ENCODE measurements at regions not wholly inside any gene's neighbourhood (a gene's known extent, or its start where the extent isn't known, plus 50 kb on each side); places are given as distances from the start of the nearest gene placed in this dataset.

- no peak for TF ChIP-seq CTCF (IDR thresholded peaks at IDR 0.05; ENCODE audit: insufficient read depth, missing control alignments)
- FAIRE-seq (no peak), DNase-seq (ENCODE audit: insufficient read length, low spot score) (no peak)
Observed at GRCh38 chr6:84539122-84539856, 225.1 kb downstream of the TBX18 start.

DNA sequence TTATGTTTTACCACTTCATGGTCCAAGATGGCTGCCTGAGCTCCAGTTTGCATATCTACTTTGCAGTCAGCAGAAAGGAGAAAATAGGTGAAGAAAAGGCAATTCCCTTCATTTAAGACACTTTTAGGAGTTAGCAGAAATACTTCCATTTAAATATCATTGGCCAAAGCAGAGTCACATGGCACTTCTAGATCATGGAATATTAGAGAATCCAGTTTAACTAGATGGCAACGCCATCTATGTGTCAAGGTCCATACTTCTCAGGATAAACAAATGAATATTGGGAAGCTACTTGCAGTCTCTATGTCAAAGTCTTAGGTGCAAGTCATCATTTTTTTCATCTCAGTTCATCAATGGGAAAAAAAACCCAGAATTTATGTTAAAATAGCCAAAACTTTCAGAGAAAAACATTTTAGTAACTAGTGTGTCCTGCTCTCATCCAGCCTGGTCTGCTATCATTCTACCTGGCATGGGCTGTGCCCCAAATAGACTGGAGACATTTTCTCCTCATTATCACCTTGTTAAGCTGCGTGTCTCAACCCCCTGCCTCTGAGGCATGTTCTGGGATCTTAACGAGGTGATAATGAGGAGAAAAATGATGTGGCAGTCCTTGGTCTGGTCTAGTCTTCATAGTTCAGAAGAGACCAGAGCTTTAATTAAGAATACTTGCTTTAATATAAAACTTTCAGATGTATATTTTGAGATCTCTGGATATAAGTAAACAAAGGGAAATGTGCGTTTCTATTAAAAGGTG is 227.3 kb downstream of the TBX18 start:
- no peak for FAIRE-seq
- DNase-seq (ENCODE audit: insufficient read length, low spot score): no peak
- no peak for TF ChIP-seq CTCF (IDR thresholded peaks at IDR 0.05; ENCODE audit: insufficient read depth, missing control alignments)

GRCh38 chr6:84528201-84528600 is 236.2 kb downstream of the TBX18 start:
- no peak for TF ChIP-seq CTCF (IDR thresholded peaks at IDR 0.05; ENCODE audit: insufficient read depth, missing control alignments)
- FAIRE-seq: no peak
- no peak for DNase-seq (ENCODE audit: insufficient read length, low spot score)

DNA sequence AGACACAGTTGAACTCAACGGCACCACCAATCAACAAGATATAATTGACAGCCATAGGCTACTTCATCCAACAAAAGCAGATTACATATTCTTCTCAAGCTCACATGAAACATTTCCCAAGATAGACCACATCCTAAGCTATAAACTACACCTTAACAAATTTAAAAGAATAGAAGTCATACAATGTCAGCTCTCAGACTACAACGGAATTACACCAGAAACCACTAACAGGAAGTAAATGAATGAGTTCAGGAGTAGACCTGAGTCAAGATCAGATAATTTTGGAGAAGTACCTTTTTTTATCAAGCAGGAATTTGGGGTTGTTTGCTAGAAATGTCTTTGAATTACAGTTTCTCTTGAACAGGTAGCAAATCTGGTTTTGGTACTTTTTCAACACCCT is 237.8 kb downstream of the TBX18 start:
- DNase-seq (ENCODE audit: insufficient read length, low spot score): no peak
- TF ChIP-seq CTCF (IDR thresholded peaks at IDR 0.05; ENCODE audit: insufficient read depth, missing control alignments): no peak
- FAIRE-seq: no peak

GRCh38 chr6:84525907-84526306 is 238.5 kb downstream of the TBX18 start:
- DNase-seq (ENCODE audit: insufficient read length, low spot score): no peak
- FAIRE-seq: no peak
- no peak for TF ChIP-seq CTCF (IDR thresholded peaks at IDR 0.05; ENCODE audit: insufficient read depth, missing control alignments)

- DNase-seq (ENCODE audit: insufficient read length, low spot score) (no peak), FAIRE-seq (no peak)
- no peak for TF ChIP-seq CTCF (IDR thresholded peaks at IDR 0.05; ENCODE audit: insufficient read depth, missing control alignments)
Observed at GRCh38 chr6:84524636-84525035, 239.8 kb downstream of the TBX18 start.

DNA sequence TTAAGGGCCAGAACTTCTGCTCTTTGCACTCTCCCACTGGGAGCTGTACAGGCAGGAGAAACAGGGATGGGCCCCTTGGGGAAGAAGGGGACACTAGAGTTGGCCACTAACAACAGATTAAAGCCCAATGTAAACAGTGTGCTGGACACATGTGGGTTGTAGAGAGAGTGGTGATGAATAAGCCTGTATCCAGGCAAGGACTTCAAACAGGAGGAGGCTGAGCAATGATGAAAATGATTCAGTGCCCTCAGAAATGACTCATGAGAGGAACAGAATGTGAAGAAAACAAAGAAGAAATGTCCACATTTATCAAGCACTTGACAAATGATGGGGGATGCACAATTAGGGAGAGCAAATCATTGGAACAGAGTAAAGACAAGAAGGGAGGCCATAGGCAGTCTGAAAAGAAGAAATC is 242.3 kb downstream of the TBX18 start:
- FAIRE-seq (no peak), DNase-seq (ENCODE audit: insufficient read length, low spot score) (no peak)
- no peak for TF ChIP-seq CTCF (IDR thresholded peaks at IDR 0.05; ENCODE audit: insufficient read depth, missing control alignments)
